Gastroesophageal sphincter (tissue), 2 donors: ENCODE measurements at regions not wholly inside any gene's neighbourhood (a gene's known extent, or its start where the extent isn't known, plus 50 kb on each side); places are given as distances from the start of the nearest gene placed in this dataset.

Experiments
- POLR2A ChIP-seq, 2 donors: fragments of 450-650 bp; IDR thresholded peaks; one replicate each; pipeline ENCODE4 v1.6.1; 2017; ENCODE audit warnings: antibody characterized with exemption in 2 of 2, mild to moderate bottlenecking in 2 of 2, moderate library complexity in 1 of 2
- POLR2AphosphoS5 ChIP-seq: sonication (generic); formaldehyde crosslinking; IDR thresholded peaks from one replicate; pipeline ENCODE4 v1.6.1; 2017; ENCODE audit warnings: antibody characterized with exemption

DNA sequence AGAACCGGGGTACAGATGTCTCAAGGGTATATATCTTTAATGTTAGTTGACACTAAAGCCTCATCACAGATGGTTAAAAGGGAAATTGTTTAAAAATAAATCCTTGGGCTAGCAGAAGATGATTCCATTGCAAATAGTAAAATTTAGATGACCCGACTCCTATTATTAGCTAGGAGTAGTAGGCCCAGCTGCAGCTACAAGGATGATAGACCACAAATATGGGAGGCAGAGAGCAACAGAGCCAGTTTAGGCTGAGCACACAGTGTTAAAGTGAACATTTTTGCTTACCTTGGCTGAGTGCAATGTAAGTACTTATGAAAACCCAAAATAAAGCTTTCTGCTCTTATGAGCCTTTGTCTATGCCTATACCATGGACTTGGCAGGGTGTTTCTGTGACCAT lies 100.5 kb upstream of the COL11A1 start:
- TF ChIP-seq POLR2AphosphoS5 (no peak), POLR2A (IDR thresholded peaks at IDR 0.05) (no peak)
